Motor neuron (in vitro differentiated cells): ENCODE measurements at regions not wholly inside any gene's neighbourhood (a gene's known extent, or its start where the extent isn't known, plus 50 kb on each side); places are given as distances from the start of the nearest gene placed in this dataset.
"Not testable (repeated sequence)": the region's sequence is repeated elsewhere in the genome, so short reads cannot be mapped to it uniquely, and the experiment has no call there.

Experiments
- ATAC-seq, 8 experiments: fragments of 200-7000 bp; cut with Tn5 transposase; replicated peaks in 6 of 8; 2 replicates each; pipeline ENCODE4 v1.8.0; 2021; ENCODE audit warnings: mild to moderate bottlenecking in 8 of 8, moderate library complexity in 8 of 8
- H3K27ac ChIP-seq, 2 donors: fragments of 250-450 bp; sonication (Bioruptor Pico); 2 replicates each; pipeline ENCODE4 v1.9.0; 2021; ENCODE audit warnings: antibody characterized with exemption in 2 of 2, mild to moderate bottlenecking in 2 of 2, moderate library complexity in 1 of 2
- H3K4me1 ChIP-seq, 2 donors: fragments of 250-450 bp; sonication (Bioruptor Pico); replicated peaks in 1 of 2; 2 replicates each; pipeline ENCODE4 v1.6.1; 2021; ENCODE audit warnings: antibody characterized with exemption in 2 of 2, mild to moderate bottlenecking in 2 of 2, moderate library complexity in 1 of 2
- H3K4me3 ChIP-seq, 5 donors: fragments of 250-450 bp; sonication (Bioruptor Pico); 2 replicates each; pipeline ENCODE4 v1.9.0; 2021; ENCODE audit warnings: antibody characterized with exemption in 5 of 5, mild to moderate bottlenecking in 5 of 5, moderate library complexity in 4 of 5
- WGBS, 10 experiments: fragments of 450-650 bp; shearing (Covaris generic); methylation state at CpG; one replicate each; pipeline ENCODE4 v1.0.0; 2022; 5-methylcytosine and 5-hydroxymethylcytosine counted together
- in situ Hi-C, 9 experiments: fragments of 400-800 bp; cut with MboI; loops; one replicate each; pipeline ENCODE4 v1.15.0; 2021; ENCODE audit warnings: low sequenced_read_pairs in 9 of 9, low pct_unique_long_range_greater_than_20kb in 2 of 9; ENCODE audit not compliant: unreplicated experiment in 9 of 9

DNA sequence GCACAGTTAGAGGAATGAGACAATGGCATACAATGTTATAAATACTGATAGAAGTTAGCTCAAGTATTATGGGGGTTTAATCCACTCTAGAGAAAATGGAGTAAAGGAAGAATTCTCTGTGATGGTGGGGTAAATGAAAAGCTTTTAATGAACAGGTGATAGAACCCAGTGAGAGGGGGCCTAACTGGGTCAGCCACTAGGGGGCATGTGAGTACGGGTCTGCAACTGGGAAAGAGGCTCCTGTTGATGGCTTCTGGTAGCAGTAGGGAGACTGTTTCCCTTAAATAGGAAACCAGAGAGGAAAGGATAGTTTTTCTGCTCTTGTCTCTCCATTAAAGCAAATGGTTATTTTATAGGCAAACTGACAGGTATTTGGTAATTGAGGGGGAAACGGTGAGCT is 132.8 kb upstream of the GPR101 start:
- Histone ChIP-seq H3K27ac (no peak overlapping the region), H3K4me1 (no peaks in the 10 kb centered on the region), H3K4me3 (no peak overlapping the region)
- in situ Hi-C loops = no loop called here
- ATAC-seq = no peak
- WGBS, 10 experiments = 0 to 62% (median 10%) methylated on average over 1 to 2 of the region's 2 CpGs; no CpG with 5 or more reads in 6 of the 10 experiments

DNA sequence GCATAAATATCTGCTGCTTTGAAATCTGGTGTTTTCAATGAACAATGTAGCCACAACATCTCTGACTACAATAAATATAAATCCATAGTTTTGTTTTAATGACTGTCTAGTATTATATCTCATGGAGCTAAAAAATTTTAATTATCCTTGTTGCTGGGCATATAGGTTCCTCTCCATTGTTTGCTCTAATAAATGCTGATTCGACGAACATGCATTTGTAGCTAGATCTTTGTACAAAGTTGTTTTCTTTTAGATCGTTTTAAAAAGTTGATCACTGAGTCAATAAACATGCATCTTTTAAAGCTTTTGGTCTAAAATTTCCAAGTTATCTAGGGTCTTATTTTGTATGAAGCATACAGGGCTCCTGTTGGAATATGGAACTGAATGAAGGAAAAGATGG is 130.5 kb upstream of the GPR101 start:
- no peak overlapping the region for H3K4me3 ChIP-seq
- ATAC-seq = no peak
- H3K4me1 ChIP-seq = no peaks in the 10 kb centered on the region
- in situ Hi-C loops = no loop called here
- no peak overlapping the region for H3K27ac ChIP-seq
- WGBS, 10 experiments = 24 to 88% (median 55%) methylated on average over 2 to 3 of the region's 3 CpGs; no CpG with 5 or more reads in 6 of the 10 experiments

DNA sequence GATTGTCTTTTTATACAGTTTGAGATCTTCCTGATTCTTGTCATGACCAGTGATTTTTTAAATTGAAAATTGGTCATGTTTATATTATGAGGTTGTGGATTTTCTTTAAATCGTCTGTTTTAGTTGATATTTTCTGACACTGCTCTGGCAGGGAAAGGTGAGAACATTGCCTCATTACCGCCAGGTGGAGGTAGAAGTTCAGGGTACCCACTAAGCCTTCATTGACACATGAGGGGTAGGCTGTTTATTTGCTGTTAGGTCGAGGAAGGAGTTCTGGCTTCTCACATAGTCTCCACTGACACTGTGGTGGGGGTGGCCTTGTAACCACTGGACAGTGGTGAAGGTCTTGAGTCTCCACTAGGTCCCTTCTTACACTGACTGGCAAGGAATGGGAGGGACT is 117.6 kb upstream of the GPR101 start:
- H3K4me1 ChIP-seq = no peaks in the 10 kb centered on the region
- in situ Hi-C loops = no loop called here
- no peak overlapping the region for H3K4me3 ChIP-seq
- no peak overlapping the region for H3K27ac ChIP-seq
- no peak for ATAC-seq
- 0 to 40% (median 36%) methylated on average over 1 to 2 of the region's 3 CpGs; no CpG with 5 or more reads in 6 of the 10 experiments for WGBS, 10 experiments

DNA sequence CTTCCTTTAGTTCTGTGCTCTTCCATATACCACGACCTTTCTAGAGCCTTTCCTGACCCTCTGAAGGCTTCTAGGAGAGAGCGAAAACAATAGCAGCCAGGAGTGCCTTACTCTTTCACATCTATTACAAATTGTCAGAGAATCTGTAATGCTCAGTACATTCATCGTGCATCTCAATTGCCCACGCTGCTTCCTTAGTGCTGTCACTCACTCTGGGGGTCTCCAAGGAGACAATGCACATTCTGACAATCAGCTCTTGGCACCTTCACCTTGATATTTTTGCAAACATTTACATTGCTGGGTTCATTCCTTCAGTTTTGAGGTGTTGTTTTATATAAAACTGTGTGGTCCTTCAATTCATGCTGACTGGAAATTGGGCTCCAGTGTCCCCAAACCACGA is 110.1 kb upstream of the GPR101 start:
- no peak overlapping the region for H3K27ac ChIP-seq
- in situ Hi-C loops = no loop called here
- WGBS, 10 experiments = 0 to 100% (median 62%) methylated on average over 1 to 4 of the region's 5 CpGs; no CpG with 5 or more reads in 5 of the 10 experiments
- H3K4me1 ChIP-seq = no peaks in the 10 kb centered on the region
- H3K4me3 ChIP-seq = no peak overlapping the region
- ATAC-seq = no peak

DNA sequence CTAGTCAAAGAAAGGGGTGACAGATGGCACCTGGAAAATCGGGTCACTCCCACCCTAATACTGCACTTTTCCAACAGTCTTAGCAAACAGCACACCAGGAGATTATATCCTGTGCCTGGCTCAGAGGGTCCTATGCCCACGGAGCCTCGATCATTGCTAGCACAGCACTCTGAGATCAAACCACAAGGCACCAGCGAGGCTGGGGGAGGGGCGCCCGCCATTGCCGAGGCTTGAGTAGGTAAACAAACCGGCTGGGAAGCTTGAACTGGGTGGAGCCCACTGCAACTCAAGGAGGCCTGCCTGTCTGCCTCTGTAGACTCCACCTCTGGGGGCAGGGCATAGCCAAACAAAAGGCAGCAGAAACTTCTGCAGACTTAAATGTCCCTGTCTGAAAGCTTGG is 88.9 kb upstream of the GPR101 start:
- H3K4me3 ChIP-seq, H3K4me1 ChIP-seq, ATAC-seq, in situ Hi-C loops, H3K27ac ChIP-seq: not testable (repeated sequence)
- no CpG with 5 or more reads among the region's 8 CpGs for WGBS, 10 experiments

DNA sequence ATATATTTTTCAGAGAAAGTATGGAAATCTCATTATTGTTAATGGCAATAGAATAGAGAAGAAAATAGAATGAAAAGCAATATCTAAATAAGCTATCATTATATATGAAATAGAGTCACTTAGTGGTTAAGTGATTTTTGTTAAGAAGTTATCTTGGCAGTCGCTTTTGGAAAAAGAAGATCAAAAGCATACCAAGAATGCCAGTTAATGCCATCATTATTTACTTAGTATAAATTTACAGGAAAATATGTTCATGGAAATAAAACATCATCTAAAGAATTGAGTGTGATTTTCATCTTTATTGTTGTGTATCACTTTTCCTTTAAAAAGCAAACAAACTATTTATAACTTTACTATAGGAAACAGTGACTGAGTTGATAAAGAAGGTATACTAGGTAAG is 85.3 kb upstream of the GPR101 start:
- Histone ChIP-seq H3K4me3 (no peak overlapping the region), H3K27ac (no peak overlapping the region), H3K4me1 (no peaks in the 10 kb centered on the region)
- in situ Hi-C loops = no loop called here
- 0 to 100% (median 9%) methylated on average over 1 of the region's 1 CpG; no CpG with 5 or more reads in 2 of the 10 experiments for WGBS, 10 experiments
- no peak for ATAC-seq

DNA sequence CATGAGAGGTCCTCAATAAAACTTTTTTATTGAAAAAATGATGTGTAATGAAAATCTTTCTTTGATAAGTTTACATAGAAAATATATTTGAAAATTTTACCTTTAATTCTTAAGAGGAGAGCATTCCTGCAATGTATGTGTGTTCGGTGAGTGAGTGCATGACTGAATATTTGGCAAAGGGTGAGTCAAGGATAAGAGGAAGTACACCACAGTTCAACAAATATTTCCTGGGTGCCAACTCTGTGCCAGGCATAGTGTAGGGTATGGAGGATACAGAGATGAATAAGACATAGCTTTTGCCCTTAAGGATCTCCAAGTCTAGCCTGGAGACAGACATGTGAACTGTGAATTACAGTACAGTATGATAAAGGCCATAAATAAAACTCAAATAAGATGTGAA is 84.7 kb upstream of the GPR101 start:
- ATAC-seq = no peak
- H3K4me3 ChIP-seq = no peak overlapping the region
- in situ Hi-C loops = no loop called here
- WGBS, 10 experiments = 50 to 100% (median 78%) methylated on average over 1 of the region's 1 CpG; no CpG with 5 or more reads in 6 of the 10 experiments
- H3K4me1 ChIP-seq = no peaks in the 10 kb centered on the region
- no peak overlapping the region for H3K27ac ChIP-seq

DNA sequence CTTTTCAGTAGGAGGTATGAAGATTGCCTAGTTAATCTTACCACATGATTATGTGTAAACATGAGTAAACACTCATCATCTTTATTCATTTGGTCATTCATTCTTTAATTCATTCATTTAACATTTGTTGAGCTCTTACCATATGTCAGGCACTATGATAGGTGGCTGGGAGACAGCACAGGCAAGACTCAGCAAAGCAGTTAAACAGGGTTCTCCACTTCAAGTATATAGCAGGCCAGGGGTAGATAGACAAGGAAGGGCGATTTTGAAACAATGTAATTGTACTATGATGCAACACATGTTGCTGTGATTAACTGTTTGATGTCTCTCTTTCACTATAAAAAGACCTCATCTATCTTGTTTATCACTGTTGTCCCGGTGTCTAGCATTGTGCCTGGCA is 84.3 kb upstream of the GPR101 start:
- no peak overlapping the region for H3K27ac ChIP-seq
- in situ Hi-C loops = no loop called here
- no peak for ATAC-seq
- H3K4me1 ChIP-seq = no peaks in the 10 kb centered on the region
- no peak overlapping the region for H3K4me3 ChIP-seq
- WGBS, 10 experiments = 0 to 40% (median 8%) methylated on average over 1 of the region's 2 CpGs; no CpG with 5 or more reads in 6 of the 10 experiments

DNA sequence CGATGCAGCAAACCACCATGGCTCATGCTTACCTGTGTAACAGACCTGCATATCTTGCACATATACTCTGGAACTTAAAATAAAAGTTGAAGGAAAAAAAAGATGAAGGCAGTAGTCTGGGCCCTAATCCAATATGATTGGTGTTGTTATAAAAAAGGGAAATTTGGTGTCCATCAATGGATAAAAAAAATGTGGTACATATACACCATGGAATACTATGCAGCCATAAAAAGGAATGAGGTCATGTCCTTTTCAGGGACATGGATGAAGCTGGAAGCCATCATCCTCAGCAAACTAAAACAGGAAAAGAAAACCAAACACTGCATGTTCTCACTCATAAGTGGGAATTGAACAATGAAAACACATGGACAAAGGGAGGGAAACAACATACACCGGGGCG is 74.1 kb upstream of the GPR101 start:
- in situ Hi-C loops, ATAC-seq, H3K27ac ChIP-seq, H3K4me3 ChIP-seq, H3K4me1 ChIP-seq: not testable (repeated sequence)
- WGBS, 10 experiments = 0 to 83% (median 70%) methylated on average over 1 of the region's 3 CpGs; no CpG with 5 or more reads in 6 of the 10 experiments

DNA sequence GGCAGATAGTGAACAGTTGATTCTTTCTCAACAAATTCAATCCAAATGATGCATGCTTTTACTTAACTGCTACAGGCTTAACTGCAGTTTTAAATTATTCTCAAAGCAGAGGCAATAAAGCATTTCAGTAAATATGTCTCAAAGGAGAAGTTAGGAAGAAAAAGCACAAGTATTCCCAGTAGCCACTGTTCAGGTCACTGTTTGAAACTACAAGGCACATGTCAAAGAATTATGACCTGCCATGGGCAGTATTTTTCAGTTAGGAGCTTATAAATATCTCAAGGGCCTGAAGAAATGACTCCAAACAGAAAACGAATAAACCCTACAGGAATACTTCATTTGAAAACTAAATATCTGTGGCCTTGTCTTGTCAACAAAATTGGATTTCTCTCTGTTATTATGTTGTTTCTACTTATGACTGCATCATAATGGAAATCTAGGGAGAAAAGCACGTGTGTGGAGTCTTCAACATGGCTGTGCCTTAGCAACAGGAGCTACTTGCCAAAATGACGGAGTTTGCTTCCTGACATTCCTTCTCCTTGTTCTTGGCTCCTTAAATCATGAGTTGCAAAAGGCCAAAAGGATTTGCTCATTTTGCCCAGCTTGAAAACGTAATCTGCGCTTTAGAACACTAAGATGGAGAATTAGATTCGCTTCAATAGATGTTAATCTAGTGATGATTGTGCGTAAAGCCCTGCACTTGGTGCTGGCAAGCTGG is 67.6 kb upstream of the GPR101 start:
- WGBS, 10 experiments = 0 to 84% (median 17%) methylated on average over 1 to 7 of the region's 7 CpGs; no CpG with 5 or more reads in 4 of the 10 experiments
- Histone ChIP-seq H3K27ac (no peak overlapping the region), H3K4me1 (peaks cover 0 to 3% of the 10 kb centered on the region in 2 donors), H3K4me3 (no peak overlapping the region)
- peak in 1 of 8 experiments; percentile 54 for ATAC-seq
- in situ Hi-C loops = no loop called here
